GM11168 (cell line): ENCODE measurements at regions not wholly inside any gene's neighbourhood (a gene's known extent, or its start where the extent isn't known, plus 50 kb on each side); places are given as distances from the start of the nearest gene placed in this dataset.
"Not testable (repeated sequence)": the region's sequence is repeated elsewhere in the genome, so short reads cannot be mapped to it uniquely, and the experiment has no call there.

Experiments used
- in situ Hi-C: fragments of 300-500 bp; cut with MboI; formaldehyde crosslinking; loops from one replicate; pipeline ENCODE4 v1.12.0; 2022; ENCODE audit warnings: low sequenced_read_pairs; ENCODE audit not compliant: unreplicated experiment

DNA sequence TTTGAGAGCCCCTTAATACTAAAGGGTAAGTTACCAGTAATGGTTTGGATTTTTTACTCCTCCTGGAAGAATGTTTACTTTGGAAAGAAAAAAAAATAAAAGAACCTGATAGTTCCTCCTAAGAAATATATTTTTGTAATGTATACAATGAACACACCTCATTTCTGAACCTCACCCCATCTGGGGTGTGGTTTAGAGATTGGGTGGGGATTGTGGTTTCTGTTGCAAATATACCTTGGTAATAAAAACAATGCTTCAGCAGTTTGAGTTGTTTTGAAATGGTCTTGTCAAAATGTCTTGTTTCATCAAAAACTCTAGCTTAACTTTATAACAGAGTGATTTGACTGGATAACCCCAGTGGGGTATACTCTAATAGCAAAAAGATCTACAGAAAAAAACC lies 448.9 kb upstream of the MEIS1 start:
- in situ Hi-C loops: loop anchor here (25.0 kb wide), 1 partner anchor 349 kb away; no protein-coding TSS in a partner anchor

DNA sequence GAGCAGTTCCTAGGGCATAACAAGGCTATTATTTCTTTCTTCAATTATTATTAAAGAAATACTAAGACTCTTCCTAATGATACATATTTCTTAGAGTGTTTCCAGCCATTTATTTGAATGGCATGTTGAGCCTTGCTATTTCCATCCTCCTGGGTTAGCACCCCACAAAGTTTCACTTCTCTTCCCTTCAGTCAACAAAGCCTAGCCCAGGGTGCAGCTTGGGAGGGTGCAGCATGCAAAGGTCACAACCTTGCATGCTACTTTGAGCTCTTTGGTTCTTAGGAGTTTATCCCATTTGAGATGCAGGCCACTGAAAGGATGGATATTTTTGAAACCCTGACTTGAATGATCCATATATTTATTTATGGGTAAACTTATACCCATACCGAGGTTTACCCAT lies 454.4 kb upstream of the MEIS1 start:
- in situ Hi-C loops: loop anchor here (25.0 kb wide), 1 partner anchor 343 kb away; no protein-coding TSS in a partner anchor

DNA sequence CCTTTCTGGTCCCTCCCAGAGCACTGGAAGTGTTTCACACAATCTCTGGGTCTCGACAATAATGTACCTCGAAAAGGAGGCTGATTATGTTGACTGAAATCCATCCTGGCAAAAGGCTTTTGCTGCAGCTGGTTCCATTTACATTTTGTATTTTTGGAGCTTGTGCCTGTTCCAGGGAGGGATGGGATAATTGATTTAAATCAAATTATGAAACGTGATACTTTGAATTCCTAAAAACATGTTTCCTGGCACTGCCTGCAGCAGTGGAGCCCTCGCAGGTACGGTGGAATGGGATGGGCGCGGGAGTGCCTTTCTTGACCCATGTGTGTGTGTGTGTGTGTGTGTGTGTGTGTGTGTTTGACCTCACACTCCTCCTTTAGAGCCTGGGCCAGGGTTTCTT lies 455.5 kb upstream of the MEIS1 start:
- in situ Hi-C loops: loop anchor here (25.0 kb wide), 1 partner anchor 342 kb away; no protein-coding TSS in a partner anchor

DNA sequence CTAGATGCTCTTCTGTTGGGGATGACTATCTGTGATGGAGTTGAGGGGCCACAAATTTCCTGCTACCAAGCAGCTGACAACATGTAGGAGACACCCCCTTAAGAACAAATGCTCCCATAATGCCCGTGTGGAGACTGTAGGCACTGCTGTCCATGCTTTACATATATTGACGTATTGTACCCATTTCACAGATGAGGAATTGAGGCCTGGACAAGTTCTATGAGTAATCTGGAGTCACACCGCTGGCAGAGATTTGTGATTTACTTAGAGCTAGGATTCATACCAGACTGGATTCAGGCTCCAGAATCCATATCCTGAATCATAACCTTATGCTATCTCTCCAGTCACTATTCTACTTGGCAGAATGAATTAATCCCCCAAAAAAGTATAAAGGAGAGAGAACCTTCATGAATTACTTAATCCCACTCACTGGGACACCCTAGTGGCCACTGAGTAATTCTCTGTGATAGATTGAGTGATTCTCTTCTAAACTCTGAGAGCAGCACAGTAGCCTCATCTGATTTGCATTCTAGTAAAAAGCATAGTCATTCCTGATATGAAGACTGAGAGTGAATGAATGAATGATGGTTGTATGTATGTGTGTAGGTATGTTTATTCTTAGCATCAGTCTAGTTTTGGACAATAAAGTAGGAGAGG lies 460.7 kb upstream of the MEIS1 start:
- in situ Hi-C loops: no loop called here

DNA sequence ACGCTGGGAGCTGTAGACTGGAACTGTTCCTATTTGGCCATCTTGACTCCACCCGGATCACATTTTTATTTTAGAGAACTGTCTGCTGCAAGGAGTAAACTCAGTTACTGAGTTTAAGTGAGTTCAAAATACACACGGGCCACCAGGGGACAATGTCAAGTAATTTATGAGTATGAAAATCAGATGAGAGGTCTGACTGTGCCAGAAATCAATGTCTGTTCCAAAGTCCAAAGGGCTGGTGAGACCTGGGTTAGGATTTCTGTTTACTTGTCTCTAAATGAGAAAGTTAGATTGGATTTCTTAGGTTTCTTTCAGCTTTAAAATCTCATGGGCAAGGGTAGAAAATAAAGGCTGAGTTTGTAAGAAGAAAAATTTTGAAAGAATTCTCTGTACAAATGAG lies 465.8 kb upstream of the MEIS1 start:
- in situ Hi-C loops: no loop called here

DNA sequence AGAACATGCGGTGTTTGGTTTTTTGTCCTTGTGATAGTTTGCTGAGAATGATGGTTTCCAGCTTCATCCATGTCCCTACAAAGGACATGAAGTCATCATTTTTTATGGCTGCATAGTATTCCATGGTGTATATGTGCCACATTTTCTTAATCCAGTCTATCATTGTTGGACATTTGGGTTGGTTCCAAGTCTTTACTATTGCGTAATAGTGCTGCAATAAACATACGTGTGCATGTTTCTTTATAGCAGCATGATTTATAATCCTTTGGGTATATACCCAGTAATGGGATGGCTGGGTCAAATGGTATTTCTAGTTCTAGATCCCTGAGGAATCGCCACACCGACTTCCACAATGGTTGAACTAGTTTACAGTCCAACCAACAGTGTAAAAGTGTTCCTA lies 471.6 kb upstream of the MEIS1 start:
- in situ Hi-C loops: not testable (repeated sequence)

DNA sequence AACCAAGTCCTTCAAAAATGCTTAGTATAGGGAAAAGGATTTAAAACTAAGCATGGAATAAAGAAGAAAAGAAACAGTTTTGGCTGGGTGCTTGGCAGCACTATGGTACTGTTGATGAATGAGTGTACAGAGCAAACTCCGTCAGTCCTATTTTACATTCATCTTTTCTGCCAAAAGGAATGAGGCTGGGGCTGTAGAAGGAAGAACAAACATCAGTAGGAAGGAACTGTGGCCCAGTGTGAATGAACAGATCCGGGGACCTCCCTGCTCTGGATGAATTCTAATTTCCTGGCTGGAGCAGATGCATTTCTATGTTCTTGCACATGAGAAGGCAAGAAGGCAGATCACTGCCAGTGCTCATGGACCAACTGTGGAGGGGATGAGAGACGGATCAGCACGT lies 474.0 kb upstream of the MEIS1 start:
- in situ Hi-C loops: no loop called here

DNA sequence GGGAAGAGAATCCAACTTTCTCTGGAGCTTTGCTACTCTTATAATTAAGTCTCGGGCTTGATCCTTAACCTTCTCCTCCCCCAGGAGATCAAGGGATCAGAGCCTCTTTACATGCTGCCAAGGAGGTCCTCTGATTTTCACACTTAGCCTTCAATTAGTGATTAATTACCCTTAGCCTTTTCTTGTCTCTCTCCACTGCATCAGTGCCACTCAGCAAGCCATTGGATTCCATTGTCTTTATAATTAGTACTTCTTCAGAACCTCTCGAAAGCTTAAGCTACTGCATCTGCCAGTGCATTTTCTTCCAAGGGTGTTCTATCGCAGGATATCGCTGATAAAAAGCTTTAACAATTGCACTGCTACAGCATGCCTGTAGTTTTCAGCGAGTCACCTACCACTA lies 477.0 kb upstream of the MEIS1 start:
- in situ Hi-C loops: no loop called here

DNA sequence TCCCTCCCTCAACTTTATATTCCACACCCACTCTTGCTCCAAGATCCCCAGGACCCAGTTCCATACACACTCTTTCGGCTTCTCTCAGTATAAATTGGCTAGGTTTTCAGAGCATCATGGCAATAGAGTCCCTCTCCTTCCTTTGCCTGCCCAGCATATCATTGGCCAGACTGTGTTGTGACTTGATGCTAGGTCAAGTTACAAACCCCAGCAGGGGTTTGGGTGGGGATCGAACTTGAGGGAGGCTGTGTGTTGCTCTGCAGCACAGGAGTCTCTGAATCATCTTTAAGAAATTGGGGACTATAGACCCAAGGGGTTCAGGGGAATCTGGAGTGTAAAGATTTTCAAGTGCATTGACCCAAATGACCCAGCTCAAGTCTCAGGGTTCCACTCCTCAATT lies 477.5 kb upstream of the MEIS1 start:
- in situ Hi-C loops: no loop called here

DNA sequence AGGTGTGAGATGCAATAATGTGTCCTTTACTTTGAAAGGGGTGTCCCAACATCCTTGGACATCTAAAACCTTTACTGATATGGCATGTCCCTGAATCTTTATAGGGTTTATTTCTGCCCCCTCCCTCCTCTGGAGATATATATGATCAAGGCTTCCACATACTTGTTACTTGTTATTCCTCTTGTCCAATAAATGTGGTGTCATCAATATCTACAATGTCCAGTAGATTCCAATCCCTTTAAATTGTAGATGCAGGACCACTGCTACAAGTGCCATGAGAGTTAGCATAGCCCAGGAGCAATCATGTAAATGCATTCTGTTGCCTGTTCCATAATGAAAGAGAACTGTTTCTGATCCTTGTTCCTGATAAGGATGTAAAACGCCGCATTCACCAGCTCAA lies 479.7 kb upstream of the MEIS1 start:
- in situ Hi-C loops: no loop called here

DNA sequence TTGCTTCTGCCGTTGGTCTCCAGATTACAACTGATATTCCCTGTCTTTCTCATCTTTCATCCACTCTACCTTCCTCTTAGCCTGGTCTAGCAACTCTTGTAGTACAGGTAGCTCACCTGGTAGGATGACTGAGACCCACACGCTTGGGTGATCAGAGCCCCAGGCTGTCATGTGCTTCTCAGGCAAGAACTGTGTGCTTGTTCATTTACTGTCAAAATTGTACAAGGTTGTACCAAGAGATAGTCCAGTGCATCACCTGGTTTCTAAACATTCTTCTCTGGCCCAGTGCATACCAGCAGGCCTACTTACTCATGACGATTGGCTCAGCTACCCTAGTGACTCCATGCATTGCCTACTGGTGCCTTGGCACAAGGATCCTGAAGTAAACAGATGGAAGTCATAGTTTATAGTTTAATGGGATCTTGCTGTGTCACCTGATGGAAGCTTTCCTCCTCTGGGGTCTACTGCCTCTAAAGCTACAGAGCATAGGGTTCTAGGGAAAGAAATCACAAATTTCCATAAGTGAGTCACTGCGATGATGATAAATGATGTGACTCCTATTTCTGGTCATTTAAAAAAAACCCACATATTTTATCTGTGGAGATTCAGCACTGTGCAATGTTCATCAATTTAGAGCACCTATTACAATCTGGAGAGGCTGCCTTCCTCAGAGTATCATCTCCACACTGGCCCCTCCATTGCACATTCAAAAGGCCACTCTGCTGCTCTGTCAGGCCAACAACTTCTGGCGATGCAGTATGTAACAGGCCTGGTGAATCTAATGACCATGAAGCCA lies 481.8 kb upstream of the MEIS1 start:
- in situ Hi-C loops: no loop called here

DNA sequence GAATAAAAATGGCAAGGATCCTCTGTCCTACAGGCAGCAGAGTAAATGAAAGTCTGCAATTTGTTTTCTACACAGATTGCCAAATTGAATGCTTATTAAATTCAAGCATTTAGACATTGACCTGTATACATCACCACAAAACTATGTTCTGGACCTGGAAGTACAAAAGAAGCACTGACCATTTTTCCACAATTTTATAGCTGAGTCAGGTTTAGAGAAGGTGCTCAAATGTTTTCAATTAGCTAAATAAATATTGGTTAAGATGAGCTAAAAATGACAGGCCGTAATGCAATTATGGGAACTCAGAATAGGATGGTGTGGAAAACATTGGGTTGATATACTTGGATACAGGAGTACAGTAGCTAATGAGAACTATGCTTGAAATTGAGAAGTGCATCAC lies 490.7 kb upstream of the MEIS1 start:
- in situ Hi-C loops: no loop called here

DNA sequence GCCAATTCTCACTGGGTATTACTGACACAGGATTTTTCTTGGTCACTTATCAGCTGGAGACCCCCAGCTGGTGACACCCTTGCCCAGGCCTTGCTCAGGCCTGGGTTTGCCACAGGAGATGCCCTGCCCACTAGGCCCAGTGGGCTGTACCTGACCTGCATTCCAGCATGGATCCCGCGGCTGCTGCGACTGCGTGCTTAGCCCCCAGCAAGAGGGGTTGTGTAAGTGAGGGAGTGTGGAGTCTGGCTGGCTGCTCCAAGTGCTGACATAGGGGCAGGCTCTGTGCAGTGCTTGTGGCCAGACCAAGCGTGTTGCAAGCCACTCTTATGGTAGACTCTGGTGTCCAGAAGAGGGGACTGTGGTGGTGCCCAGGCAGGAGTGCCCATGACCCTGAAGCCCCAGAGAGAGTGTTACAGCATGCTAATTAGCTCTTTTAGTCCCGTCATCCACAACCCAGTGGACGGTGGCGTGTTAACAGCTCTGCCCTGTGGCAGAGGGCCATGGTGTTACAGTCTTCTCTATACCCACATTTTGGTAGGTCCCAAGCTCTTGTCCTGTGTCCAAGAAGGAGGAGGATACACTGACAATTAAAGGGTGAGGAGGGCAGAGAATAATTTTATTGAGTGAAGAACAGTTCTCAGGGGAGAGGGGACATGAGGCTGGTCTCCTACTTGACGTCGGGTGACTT lies 491.7 kb upstream of the MEIS1 start:
- in situ Hi-C loops: no loop called here

DNA sequence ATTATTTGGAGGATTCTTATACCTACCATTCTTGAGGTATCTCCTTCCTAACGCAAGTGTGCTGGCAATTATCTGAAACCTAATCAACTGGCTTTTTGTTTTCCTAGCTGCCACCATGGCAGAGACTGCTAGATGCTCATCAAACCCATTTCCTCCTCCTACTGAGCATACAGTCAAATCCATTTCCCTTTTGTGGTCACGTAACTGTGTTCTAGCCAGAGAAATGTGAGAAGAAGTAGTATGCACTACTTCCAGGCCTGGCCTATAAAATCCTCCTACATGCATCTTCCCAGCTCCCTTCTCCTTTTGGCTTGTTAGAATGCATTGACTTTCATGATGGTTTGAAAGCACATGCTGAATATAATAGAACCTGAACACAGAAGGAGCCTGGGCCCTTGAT lies 494.1 kb upstream of the MEIS1 start:
- in situ Hi-C loops: no loop called here

DNA sequence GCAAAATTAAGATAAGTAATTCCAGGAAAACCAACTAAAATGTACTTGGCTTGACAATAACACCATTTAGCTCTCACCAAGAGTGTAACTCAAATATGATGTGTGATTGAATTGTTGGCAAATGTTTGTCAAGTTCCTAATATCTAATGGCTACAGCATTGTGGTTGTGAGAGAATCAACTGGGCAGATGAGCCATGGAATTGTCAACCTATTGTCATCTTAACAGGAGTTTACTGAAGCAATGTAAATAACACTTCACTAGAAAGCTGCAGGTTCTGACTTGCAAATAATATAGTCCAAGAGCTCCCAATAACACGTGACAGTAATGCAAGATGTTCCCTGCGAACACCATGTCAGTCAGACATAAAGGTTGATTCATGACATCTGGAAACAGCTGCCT lies 495.2 kb upstream of the MEIS1 start:
- in situ Hi-C loops: no loop called here

DNA sequence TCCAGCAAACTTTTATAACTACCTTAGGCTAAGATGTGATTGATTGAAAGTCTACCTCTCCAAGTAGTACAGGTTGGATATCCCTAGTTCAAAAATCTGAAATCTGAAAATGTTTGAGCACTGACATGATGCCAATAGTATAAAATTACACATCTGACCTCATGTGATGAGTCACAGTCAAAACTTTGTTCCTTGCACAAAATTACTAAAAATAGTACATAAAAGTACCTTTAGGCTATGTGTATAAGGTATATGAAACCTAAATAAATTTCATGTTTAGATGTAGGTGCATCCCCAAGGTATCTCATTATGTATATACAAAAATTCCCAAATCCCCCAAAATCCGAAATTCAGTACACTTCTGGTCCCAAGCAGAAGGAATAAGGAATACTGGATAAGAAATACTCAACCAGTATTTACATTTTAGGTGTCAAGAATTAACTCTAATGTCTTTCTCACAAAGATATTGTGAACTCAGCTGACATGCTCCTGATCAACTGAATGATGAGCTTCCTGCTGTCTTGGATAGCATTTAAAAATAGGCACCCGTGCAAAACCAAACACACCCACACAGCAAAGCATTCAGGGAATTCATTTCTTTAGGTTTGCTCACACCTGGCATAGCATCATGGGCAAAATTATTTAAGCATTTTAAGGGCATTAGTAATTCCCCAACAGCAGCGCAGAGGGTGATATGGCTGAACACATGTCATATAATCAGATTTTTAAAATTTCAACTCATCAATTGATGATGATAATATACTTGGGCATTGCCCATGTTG lies 497.4 kb upstream of the MEIS1 start:
- in situ Hi-C loops: no loop called here

DNA sequence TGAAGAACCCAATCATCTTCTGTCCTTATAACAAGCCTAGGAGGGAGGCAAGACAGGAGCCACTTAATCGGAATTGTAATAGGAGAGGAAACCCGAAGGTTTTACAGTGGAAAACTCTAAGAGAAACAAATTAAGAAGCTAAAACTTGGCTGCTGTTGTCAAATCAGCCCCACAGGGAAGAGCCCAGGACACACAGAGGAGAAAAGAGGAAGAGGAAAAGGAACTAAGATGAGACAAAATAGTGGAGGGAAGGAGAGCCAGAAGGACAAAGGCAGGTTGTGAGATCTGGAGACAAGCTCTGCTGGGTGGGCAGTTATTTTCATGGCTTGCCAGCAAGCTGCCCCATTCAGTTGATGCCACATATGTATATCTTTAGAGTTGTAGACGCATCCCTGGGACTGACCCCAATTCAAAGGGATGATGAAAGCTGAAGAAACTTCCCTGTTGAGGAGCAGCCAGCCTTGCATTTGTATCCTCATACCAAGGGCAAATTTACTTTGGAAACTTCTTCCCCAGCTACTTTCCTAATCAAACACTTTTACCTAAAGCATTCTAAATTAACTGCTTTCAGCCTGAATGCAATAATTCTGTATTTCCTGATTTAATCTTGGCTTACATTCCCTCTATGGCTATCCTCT lies 499.8 kb upstream of the MEIS1 start:
- in situ Hi-C loops: no loop called here

DNA sequence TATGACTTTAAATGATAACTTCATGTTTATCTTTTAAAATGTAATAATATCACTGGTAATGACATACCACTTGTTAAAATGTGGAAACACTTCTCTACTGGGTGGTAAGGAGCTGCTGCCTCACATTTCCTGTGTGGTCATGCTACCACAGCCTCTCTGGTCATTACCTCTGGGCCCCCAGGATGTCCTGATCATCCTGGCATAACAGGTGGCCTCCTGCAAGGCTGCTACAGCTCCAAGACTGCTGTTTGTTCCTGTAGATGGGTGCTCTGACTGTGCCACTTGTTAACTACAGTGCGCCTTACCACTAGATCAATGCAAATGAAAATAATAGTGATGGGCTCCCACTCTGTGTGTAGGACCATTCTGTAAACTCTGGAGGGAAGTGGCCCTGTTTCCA lies 500.2 kb upstream of the SPRED2 start:
- in situ Hi-C loops: no loop called here

DNA sequence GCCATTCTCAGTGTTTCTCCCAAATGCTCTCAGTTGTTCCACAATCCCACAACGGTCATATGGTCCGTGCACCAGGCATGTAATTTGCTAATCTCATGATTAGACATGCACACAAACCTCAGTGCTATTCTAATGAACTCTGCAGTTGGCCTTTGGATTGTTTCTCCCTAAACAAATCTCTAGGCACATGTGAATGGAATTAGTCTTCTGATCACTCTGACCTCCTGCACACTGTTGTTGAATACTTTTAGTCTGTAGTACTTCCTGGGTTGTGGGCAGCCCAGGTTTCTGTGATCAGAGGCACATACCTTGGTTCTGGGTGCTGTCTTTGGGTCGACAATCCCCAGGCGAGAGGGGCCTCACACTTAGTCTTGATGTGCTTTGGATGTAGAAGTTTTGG lies 498.7 kb upstream of the SPRED2 start:
- in situ Hi-C loops: no loop called here

DNA sequence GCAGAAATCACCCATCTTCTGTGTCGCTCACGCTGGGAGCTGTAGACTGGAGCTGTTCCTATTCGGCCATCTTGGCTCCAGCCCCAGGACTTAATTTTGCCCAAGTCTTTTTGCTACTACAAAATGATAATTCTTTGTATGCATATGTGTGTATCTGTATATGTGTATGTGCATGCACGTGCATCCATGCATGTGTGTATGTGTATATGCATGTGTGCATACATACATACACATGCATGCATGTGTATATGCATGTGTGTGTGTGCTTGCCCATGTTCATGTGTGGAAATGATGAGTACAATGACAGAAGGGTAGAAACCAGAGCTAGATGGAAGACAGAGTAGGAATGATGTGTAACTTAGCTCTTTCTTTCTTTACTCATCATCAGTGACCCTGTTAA lies 497.9 kb upstream of the SPRED2 start:
- in situ Hi-C loops: no loop called here
